ENCODE measurements at regions not wholly inside any gene's neighbourhood (a gene's known extent, or its start where the extent isn't known, plus 50 kb on each side); places are given as distances from the start of the nearest gene placed in this dataset.

DNA sequence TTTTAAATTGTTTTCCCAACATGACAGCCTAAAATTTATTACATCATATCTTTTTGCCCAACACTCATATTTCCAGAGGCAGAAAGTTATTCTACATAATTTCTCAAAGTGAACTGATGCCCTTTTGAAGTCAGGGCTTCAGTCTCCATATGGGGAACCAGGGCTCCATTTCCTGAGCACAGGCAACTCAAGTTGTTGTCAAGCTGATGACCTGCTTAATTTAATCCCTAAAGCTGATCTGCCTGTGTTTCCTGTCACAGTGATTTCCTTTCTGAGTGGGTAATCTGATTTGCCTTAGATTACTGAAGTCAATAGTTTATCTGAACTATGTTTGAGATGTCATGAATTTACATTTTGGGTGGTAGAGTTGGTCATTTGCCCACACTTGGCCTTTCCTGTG, 932.1 kb upstream of the MANEA start:
- Histone ChIP-seq H3K27ac (ENCODE audit: low read length) (no peak overlapping the region), H3K9me3 (ENCODE audit: insufficient read depth, low read length) (no peaks in the 10 kb centered on the region), H4K20me1 (ENCODE audit: insufficient read depth, low read length) (no peaks in the 10 kb centered on the region), H3K4me3 (ENCODE audit: low read length) (no peak overlapping the region), H3K36me3 (replicated peaks; ENCODE audit: low read depth, low read length) (no peaks in the 10 kb centered on the region), H3K4me1 (ENCODE audit: low read length) (no peaks in the 10 kb centered on the region), H3K4me2 (ENCODE audit: low read length) (no peak overlapping the region), H3K27me3 (ENCODE audit: low read depth, low read length) (no peaks in the 10 kb centered on the region), H2AFZ (ENCODE audit: low read depth, low read length) (no peak overlapping the region), H3K79me2 (ENCODE audit: low read length) (no peaks in the 10 kb centered on the region), H3K9ac (ENCODE audit: low read length) (no peak overlapping the region)
- TF ChIP-seq, protein P1, sequence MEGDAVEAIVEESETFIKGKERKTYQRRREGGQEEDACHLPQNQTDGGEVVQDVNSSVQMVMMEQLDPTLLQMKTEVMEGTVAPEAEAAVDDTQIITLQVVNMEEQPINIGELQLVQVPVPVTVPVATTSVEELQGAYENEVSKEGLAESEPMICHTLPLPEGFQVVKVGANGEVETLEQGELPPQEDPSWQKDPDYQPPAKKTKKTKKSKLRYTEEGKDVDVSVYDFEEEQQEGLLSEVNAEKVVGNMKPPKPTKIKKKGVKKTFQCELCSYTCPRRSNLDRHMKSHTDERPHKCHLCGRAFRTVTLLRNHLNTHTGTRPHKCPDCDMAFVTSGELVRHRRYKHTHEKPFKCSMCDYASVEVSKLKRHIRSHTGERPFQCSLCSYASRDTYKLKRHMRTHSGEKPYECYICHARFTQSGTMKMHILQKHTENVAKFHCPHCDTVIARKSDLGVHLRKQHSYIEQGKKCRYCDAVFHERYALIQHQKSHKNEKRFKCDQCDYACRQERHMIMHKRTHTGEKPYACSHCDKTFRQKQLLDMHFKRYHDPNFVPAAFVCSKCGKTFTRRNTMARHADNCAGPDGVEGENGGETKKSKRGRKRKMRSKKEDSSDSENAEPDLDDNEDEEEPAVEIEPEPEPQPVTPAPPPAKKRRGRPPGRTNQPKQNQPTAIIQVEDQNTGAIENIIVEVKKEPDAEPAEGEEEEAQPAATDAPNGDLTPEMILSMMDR (IDR thresholded peaks at IDR 0.05; ENCODE audit: low read depth, low read length): no peak

DNA sequence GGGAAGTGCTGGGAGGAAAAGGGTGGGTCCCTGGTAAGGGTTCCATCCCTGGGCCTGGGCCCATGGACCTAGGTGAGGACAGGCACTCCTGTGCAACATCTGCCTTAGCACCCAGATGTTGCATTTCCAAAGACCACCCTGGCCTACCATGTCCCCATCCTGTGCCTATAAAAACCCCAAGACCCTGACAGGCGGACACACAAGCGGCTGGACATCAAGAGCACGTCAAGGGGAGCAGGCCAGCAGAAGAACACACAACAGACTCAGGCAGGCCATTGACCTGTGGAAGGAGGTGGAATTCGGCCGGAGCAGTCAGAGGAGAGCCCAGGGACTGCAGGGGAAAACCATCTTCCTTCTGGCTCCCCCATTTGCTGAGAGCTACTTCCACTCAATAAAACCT, 937.8 kb upstream of the MANEA start:
- no peak overlapping the region for H3K4me3 ChIP-seq (ENCODE audit: low read length)
- H3K4me2 ChIP-seq (ENCODE audit: low read length): no peak overlapping the region
- no peak overlapping the region for H3K9ac ChIP-seq (ENCODE audit: low read length)
- no peaks in the 10 kb centered on the region for H3K9me3 ChIP-seq (ENCODE audit: insufficient read depth, low read length)
- no peaks in the 10 kb centered on the region for H3K36me3 ChIP-seq (replicated peaks; ENCODE audit: low read depth, low read length)
- no peaks in the 10 kb centered on the region for H3K4me1 ChIP-seq (ENCODE audit: low read length)
- H3K79me2 ChIP-seq (ENCODE audit: low read length): no peaks in the 10 kb centered on the region
- TF ChIP-seq, protein P1 (IDR thresholded peaks at IDR 0.05; ENCODE audit: low read depth, low read length): no peak
- no peak for TF ChIP-seq EZH2phosphoT487 (IDR thresholded peaks at IDR 0.05; ENCODE audit: low read depth)
- no peak overlapping the region for H3K27ac ChIP-seq (ENCODE audit: low read length)
- no peaks in the 10 kb centered on the region for H3K27me3 ChIP-seq (ENCODE audit: low read depth, low read length)
- no peaks in the 10 kb centered on the region for H4K20me1 ChIP-seq (ENCODE audit: insufficient read depth, low read length)
- no peak overlapping the region for H2AFZ ChIP-seq (ENCODE audit: low read depth, low read length)

- Histone ChIP-seq H3K27me3 (ENCODE audit: low read depth, low read length) (no peaks in the 10 kb centered on the region), H3K9ac (ENCODE audit: low read length) (no peak overlapping the region), H4K20me1 (ENCODE audit: insufficient read depth, low read length) (no peaks in the 10 kb centered on the region), H3K4me2 (ENCODE audit: low read length) (no peak overlapping the region), H3K4me3 (ENCODE audit: low read length) (no peak overlapping the region), H3K9me3 (ENCODE audit: insufficient read depth, low read length) (no peaks in the 10 kb centered on the region), H2AFZ (ENCODE audit: low read depth, low read length) (0 out of 2 replicates have a peak overlapping the region, but pooled peaks have one; percentile 30), H3K36me3 (replicated peaks; ENCODE audit: low read depth, low read length) (no peaks in the 10 kb centered on the region), H3K27ac (ENCODE audit: low read length) (no peak overlapping the region), H3K79me2 (ENCODE audit: low read length) (no peaks in the 10 kb centered on the region), H3K4me1 (ENCODE audit: low read length) (no peaks in the 10 kb centered on the region)
- TF ChIP-seq, protein P1 (IDR thresholded peaks at IDR 0.05; ENCODE audit: low read depth, low read length): peak; percentile 36
- TF ChIP-seq EZH2phosphoT487 (IDR thresholded peaks at IDR 0.05; ENCODE audit: low read depth): no peak
These were observed 940.5 kb upstream of the MANEA start for GRCh38 chr6:94636780-94637385.

GRCh38 chr6:94623586-94623985, 953.7 kb upstream of the MANEA start:
- TF ChIP-seq, protein P1 (IDR thresholded peaks at IDR 0.05; ENCODE audit: low read depth, low read length): no peak
- TF ChIP-seq EZH2phosphoT487 (IDR thresholded peaks at IDR 0.05; ENCODE audit: low read depth): no peak
- no peak overlapping the region for H3K4me2 ChIP-seq (ENCODE audit: low read length)
- no peaks in the 10 kb centered on the region for H3K79me2 ChIP-seq (ENCODE audit: low read length)
- no peak overlapping the region for H3K9ac ChIP-seq (ENCODE audit: low read length)
- no peaks in the 10 kb centered on the region for H4K20me1 ChIP-seq (ENCODE audit: insufficient read depth, low read length)
- H3K27me3 ChIP-seq (ENCODE audit: low read depth, low read length): no peaks in the 10 kb centered on the region
- no peaks in the 10 kb centered on the region for H3K9me3 ChIP-seq (ENCODE audit: insufficient read depth, low read length)
- no peaks in the 10 kb centered on the region for H3K36me3 ChIP-seq (replicated peaks; ENCODE audit: low read depth, low read length)
- no peak overlapping the region for H3K27ac ChIP-seq (ENCODE audit: low read length)
- H3K4me1 ChIP-seq (ENCODE audit: low read length): no peaks in the 10 kb centered on the region
- no peak overlapping the region for H3K4me3 ChIP-seq (ENCODE audit: low read length)
- no peak overlapping the region for H2AFZ ChIP-seq (ENCODE audit: low read depth, low read length)

All from OCI-LY3 (cell line).